OCI-LY7 (cell line): ENCODE measurements at regions not wholly inside any gene's neighbourhood (a gene's known extent, or its start where the extent isn't known, plus 50 kb on each side); places are given as distances from the start of the nearest gene placed in this dataset.

ENCODE experiments used
- EZH2phosphoT487 ChIP-seq: fragments of 200-600 bp; sonication (generic); IDR thresholded peaks from 2 replicates; pipeline ENCODE4 v1.6.1; 2018; ENCODE audit warnings: low read depth, borderline replicate concordance, mild to moderate bottlenecking, mixed run types, antibody characterized with exemption, low read length, moderate library complexity, mixed read lengths
- TF ChIP-seq, protein P1 (sequence below): fragments of 200-600 bp; sonication (generic); conservative IDR thresholded peaks from 2 replicates; pipeline ENCODE4 v1.5.1; 2014; ENCODE audit warnings: mild to moderate bottlenecking, antibody characterized with exemption, low read length, moderate library complexity, mixed read lengths

DNA sequence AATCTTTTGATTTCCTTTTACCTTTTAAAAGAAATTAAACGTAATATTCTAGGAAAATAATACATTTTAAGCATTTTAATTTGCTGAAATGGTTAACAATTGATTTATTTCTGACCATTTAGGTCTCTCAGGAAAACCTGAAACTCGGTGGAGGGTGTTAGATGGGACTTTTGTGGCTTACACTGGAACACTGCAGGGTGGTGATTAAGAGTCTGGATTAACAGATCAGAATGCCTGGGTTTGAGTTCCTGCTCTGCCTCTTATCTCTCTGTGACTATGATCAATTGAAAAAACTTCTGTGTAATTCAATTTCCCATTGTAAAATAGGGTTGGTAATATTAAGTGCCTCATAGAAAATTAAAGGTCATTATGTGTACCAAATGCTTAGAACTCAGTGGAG is 168.7 kb downstream of the UBE2E3 start:
- no peak for TF ChIP-seq EZH2phosphoT487
- TF ChIP-seq, protein P1, sequence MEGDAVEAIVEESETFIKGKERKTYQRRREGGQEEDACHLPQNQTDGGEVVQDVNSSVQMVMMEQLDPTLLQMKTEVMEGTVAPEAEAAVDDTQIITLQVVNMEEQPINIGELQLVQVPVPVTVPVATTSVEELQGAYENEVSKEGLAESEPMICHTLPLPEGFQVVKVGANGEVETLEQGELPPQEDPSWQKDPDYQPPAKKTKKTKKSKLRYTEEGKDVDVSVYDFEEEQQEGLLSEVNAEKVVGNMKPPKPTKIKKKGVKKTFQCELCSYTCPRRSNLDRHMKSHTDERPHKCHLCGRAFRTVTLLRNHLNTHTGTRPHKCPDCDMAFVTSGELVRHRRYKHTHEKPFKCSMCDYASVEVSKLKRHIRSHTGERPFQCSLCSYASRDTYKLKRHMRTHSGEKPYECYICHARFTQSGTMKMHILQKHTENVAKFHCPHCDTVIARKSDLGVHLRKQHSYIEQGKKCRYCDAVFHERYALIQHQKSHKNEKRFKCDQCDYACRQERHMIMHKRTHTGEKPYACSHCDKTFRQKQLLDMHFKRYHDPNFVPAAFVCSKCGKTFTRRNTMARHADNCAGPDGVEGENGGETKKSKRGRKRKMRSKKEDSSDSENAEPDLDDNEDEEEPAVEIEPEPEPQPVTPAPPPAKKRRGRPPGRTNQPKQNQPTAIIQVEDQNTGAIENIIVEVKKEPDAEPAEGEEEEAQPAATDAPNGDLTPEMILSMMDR = no peak
